ENCODE measurements at regions not wholly inside any gene's neighbourhood (a gene's known extent, or its start where the extent isn't known, plus 50 kb on each side); places are given as distances from the start of the nearest gene placed in this dataset.

- DNase-seq (ENCODE audit: low read depth) = no peak
These were observed 66.9 kb upstream of the C15orf39 start for GRCh38 chr15:75134748-75135147.

- no peak for DNase-seq (ENCODE audit: low read depth)
These were observed 65.6 kb upstream of the C15orf39 start for GRCh38 chr15:75136118-75136517.

GRCh38 chr15:75136758-75137157 is 64.9 kb upstream of the C15orf39 start:
- no peak for DNase-seq (ENCODE audit: low read depth)

DNA sequence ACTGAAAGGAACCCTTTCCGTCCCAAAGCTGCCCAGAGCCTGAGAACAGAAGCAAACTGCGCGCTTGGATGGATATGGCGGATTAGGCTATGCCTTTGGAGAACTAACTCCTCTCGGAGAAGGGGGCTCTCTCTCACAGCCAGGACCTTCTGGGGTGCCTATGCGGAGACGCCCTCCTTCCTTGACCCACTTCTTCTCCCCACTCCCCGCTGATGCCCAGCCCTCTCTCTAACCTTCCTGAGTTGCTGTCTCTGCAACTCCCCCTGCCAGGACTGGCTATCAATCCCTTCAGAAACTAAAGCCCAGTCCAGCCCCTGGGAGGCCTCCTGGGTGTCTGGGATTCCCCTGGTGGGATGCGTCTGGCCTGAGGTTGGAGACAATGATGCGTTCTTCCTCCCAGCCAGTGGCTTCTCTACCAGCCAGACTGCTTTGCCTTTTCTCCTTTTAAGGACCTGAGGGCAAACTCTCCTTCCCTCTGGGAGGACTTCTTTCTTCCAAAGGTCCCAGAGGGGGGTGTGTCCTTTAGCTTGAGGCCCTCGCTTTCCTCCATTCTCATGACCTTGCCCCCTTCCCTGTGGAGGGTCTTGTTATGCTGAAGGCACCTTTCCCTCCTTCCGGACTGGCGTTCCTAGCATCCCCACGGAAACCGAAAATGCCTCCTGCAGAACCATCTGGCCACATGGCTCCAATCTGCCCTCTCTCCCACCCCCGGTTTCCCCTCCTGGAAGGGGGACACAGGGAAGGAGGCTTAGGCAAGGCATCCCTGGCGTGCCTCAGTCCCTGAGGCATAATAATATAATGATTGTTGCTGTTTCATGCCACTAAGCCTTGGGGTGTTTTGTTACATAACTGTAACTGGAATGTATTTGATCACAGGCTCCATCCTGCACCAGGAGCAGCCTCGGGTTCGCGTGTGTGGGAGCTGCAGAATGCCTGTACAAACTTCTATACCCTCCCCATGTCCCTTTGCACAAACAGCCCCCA is 63.4 kb upstream of the C15orf39 start:
- peak; percentile 47 for DNase-seq (ENCODE audit: low read depth)

- peak; percentile 51 for DNase-seq (ENCODE audit: low read depth)
These were observed 61.4 kb upstream of the C15orf39 start for GRCh38 chr15:75140080-75140879.

DNA sequence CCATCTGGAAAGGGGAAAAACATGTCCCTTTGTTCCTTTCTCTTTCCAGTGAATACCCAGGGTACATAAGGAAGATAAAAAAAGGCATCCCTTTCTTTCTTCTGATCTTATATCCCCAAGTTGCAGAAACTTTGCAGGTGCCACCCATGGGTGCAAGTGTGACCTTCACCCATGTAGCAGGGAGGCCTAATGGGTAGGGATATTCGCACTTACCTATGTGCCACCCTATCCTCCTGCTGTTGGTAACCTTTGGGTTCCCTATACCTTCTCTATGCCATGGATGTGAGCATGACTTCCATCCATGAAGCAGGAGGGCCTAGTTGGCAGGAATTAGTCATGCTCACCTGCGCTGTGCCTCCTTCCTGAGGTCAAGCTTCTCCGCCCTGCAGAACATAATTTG is 59.2 kb upstream of the C15orf39 start:
- no peak for DNase-seq (ENCODE audit: low read depth)

DNA sequence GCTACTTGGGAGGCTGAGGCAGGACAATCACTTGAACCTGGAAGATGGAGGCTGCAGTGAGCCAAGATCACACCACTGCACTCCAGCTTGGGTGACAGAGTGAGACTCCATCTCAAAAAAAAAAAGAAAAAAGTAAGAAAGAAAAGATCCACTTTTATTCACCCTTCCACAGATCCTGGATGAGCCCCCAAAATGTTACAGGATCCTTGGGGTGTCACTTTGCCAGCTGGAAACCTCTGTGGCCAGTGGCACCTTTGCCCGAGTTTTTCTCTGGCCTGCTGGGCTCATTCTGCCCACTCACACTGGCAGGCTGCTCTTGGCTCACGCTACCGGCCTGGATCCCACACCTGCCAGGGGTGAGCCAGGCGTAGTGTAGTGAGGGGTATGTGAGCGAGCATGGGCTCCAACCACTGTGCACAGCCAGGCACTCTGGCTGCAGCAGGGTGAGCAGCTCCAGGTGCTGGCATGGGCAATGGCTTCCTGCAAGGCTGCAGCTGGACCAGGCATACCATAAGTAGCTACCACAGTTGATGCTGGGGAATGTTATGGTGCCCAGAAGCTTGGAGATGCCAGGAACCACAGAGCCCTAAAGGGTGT is 57.8 kb upstream of the C15orf39 start:
- DNase-seq (ENCODE audit: low read depth) = peak; percentile 36

GRCh38 chr15:75145027-75145841 is 56.4 kb upstream of the C15orf39 start:
- DNase-seq (ENCODE audit: low read depth) = no peak

DNA sequence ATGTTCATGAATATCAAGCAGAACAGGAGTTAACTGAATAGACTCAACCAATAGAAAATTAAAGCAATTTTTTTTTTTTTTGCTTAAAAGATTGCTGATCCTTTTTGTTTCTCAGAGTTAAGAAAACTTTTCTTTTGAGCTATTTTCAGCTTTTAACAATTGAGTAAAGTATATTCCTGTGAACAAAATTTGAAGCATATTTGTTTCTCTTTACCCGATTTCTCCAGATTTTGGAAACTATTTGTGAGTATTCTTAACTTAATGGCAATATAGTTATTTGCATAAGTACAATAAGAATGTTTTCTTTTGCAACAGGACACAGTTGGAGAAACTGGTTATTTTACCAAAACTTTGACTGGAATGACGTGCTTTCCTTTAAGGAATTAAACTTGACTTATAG is 53.4 kb upstream of the C15orf39 start:
- no peak for DNase-seq (ENCODE audit: low read depth)

GRCh38 chr15:75149867-75150709 is 51.6 kb upstream of the C15orf39 start:
- peak; percentile 64 for DNase-seq (ENCODE audit: low read depth)

- no peak for DNase-seq (ENCODE audit: low read depth)
These were observed 50.2 kb upstream of the C15orf39 start for GRCh38 chr15:75151214-75152128.
